Breast epithelium (tissue), 4 donors: ENCODE measurements at regions not wholly inside any gene's neighbourhood (a gene's known extent, or its start where the extent isn't known, plus 50 kb on each side); places are given as distances from the start of the nearest gene placed in this dataset.

Experiments
- DNase-seq, 2 donors: peaks; one replicate each; pipeline ENCODE4 v3.0.0-alpha.2; 2019; ENCODE audit warnings: low spot score in 2 of 2
- H3K27ac ChIP-seq, 2 donors: fragments of 200-600 bp; sonication (generic) in 1 of 2; one replicate each; pipeline ENCODE4 v1.5.1; 2016 to 2019; ENCODE audit warnings: mild to moderate bottlenecking in 1 of 2
- H3K27me3 ChIP-seq, 2 donors: fragments of 200-600 bp; sonication (generic) in 1 of 2; one replicate each; pipeline versions ENCODE4 v1.5.1 to v1.6.0; 2017 to 2019; ENCODE audit warnings: control low read depth in 1 of 2, mild to moderate bottlenecking in 1 of 2
- H3K36me3 ChIP-seq: fragments of 200-600 bp; one replicate; pipeline ENCODE4 v1.5.1; 2019
- H3K4me1 ChIP-seq, 2 donors: fragments of 200-600 bp; sonication (generic); one replicate each; pipeline ENCODE4 v1.5.1; 2016 to 2019; ENCODE audit warnings: control low read depth in 1 of 2
- H3K4me3 ChIP-seq, 3 donors: fragments of 200-600 bp; sonication (generic); 1 replicate in 2 of 3; 2 replicates in 1 of 3; pipeline ENCODE4 v1.5.1; 2016 to 2019; ENCODE audit warnings: mild to moderate bottlenecking in 3 of 3, moderate library complexity in 2 of 3
- H3K9me3 ChIP-seq, 2 donors: fragments of 200-600 bp; sonication (generic) in 1 of 2; one replicate each; pipeline ENCODE4 v1.5.1; 2016 to 2019; ENCODE audit warnings: control low read depth in 1 of 2
- POLR2A ChIP-seq: fragments of 450-650 bp; IDR thresholded peaks from one replicate; pipeline ENCODE4 v1.6.1; 2016; ENCODE audit warnings: antibody characterized with exemption, mild to moderate bottlenecking, moderate library complexity
- POLR2AphosphoS5 ChIP-seq, 3 donors: sonication (generic); formaldehyde crosslinking; IDR thresholded peaks; one replicate each; pipeline ENCODE4 v1.6.1; 2017; ENCODE audit warnings: antibody characterized with exemption in 3 of 3
- intact Hi-C: fragments of 100-400 bp; cut with DNase I; formaldehyde crosslinking; loops from one replicate; pipeline ENCODE4 v1.15.1; 2023; ENCODE audit warnings: low total_unique reads
- TF ChIP-seq, protein P1 (sequence below), 3 donors: fragments of 450-650 bp; IDR thresholded peaks; one replicate each; pipeline ENCODE4 v1.5.1; 2016 to 2017; ENCODE audit warnings: antibody characterized with exemption in 3 of 3, mild to moderate bottlenecking in 3 of 3, moderate library complexity in 3 of 3

DNA sequence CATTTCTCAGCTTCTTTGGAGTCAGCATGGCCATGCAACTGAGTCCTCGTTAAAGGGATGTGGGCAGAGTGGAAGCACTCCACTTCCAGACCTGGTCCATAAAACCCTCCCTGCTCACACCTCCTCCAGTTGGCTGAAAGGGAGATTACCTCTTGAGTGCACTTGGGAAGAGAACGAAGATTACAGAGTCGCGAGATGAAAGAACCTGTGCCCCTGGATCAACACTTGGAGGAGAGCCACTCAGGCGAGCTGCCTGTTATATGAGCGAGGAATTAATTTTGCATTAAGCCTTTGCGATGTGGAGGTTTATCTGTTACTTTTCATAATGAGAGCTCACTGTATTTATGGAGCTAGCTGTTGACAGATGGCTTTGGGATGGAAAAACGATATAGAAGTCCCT is 147.9 kb downstream of the MAF start:
- no peaks in the 10 kb centered on the region for H3K36me3 ChIP-seq
- intact Hi-C loops: no loop called here

DNA sequence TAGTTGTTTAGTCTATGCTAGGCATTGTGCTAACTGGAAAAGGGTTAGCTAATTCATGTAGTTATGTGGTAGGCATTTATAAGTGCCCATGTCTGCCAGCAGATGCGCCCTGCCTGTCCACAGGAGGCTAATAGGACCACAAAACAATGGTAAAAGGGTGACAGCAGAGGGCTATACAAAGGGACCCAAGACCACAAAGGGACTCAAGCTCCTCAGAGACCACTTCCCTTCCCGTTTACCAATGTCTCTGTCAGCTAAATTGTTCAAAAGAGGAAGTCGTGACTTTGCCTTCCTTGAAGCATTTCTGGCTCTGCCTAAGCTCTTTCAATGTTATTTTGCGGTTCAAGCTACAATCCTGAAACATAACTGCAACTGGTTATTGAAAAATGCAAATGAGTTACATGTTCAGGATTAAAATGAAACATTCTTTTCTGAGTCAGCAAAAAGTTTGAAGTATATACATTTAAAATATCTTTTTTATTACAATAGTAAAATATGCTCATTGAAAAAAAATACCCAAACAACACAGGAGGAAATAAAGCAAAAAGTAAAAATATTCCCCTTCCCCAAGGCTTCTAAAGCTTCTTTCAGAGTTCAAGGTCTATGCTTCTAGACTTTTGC is 149.2 kb downstream of the MAF start:
- no peaks in the 10 kb centered on the region for H3K9me3 ChIP-seq
- no peaks in the 10 kb centered on the region for H3K27me3 ChIP-seq
- intact Hi-C loops: no loop called here
- no peaks in the 10 kb centered on the region for H3K4me1 ChIP-seq
- no peak for TF ChIP-seq POLR2AphosphoS5 (IDR thresholded peaks at IDR 0.05)
- TF ChIP-seq, protein P1, sequence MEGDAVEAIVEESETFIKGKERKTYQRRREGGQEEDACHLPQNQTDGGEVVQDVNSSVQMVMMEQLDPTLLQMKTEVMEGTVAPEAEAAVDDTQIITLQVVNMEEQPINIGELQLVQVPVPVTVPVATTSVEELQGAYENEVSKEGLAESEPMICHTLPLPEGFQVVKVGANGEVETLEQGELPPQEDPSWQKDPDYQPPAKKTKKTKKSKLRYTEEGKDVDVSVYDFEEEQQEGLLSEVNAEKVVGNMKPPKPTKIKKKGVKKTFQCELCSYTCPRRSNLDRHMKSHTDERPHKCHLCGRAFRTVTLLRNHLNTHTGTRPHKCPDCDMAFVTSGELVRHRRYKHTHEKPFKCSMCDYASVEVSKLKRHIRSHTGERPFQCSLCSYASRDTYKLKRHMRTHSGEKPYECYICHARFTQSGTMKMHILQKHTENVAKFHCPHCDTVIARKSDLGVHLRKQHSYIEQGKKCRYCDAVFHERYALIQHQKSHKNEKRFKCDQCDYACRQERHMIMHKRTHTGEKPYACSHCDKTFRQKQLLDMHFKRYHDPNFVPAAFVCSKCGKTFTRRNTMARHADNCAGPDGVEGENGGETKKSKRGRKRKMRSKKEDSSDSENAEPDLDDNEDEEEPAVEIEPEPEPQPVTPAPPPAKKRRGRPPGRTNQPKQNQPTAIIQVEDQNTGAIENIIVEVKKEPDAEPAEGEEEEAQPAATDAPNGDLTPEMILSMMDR (IDR thresholded peaks at IDR 0.05): no peak
- TF ChIP-seq POLR2A: no peak
- H3K36me3 ChIP-seq: no peaks in the 10 kb centered on the region
- DNase-seq: no peak
- no peak overlapping the region for H3K4me3 ChIP-seq
- H3K27ac ChIP-seq: no peak overlapping the region

More for the DNA sequence above, 147.9 kb downstream of the MAF start:
- Histone ChIP-seq H3K4me1 (no peaks in the 10 kb centered on the region), H3K9me3 (no peaks in the 10 kb centered on the region), H3K27me3 (no peaks in the 10 kb centered on the region), H3K4me3 (no peak overlapping the region), H3K27ac (no peak overlapping the region)
- DNase-seq: no peak
- TF ChIP-seq, protein P1 (IDR thresholded peaks at IDR 0.05): no peak

DNA sequence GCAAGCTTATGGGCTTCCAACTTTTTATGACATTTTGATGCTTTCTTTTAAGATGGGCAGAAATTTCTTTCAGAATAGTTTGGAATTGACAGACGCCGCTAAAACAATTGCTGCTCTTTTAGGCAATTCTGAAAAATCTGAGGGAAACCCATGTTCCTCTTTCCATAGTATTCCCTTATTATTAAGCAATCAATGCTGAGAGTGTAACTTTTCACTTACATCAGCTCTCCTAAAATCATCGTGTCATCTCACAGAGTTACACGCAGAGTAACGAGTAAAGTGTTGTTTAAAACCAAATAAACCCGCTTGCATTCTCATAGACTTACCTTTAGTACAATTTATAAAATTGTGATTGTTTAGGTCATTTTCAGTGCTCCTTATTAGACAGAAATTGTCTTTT is 150.6 kb downstream of the MAF start:
- TF ChIP-seq POLR2AphosphoS5 (IDR thresholded peaks at IDR 0.05) (no peak), POLR2A (no peak)
- TF ChIP-seq, protein P1 (IDR thresholded peaks at IDR 0.05): no peak
- intact Hi-C loops: loop anchor here (5.0 kb wide), 1 partner anchor 843 kb away; no protein-coding TSS in a partner anchor

DNA sequence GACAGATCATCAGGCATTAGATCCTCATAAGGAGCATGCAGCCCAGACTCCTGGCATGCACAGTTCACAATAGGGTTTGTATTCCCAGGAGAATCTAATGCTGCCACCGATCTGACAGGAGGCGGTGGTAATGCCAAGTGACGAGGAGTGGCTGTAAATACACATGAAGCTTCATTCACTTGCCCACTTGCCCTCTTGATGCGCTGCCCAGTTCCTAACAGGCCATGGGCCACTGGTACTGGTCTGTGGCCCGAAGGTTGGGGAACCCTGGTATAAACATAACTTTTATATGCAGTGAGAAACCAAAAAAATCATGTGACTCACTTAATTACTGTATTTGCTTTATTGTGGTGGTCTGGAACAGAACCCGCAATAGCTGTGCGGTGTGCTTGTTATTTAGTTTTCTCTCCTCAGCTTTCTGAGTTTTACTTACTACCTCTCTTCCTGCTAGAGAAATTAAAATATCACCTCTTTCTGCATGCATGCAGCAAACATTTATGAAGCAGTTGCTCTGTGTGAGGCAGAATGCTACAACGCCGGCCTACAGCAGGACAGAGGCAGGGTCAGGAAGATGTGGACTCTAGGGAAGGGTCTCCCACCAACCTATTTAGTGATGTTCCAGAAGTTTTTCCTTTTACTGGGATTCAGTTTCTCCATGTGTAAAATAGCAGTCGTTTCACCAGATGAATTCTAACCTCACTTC is 151.3 kb downstream of the MAF start:
- TF ChIP-seq POLR2A (no peak), POLR2AphosphoS5 (IDR thresholded peaks at IDR 0.05) (no peak)
- TF ChIP-seq, protein P1 (IDR thresholded peaks at IDR 0.05): no peak
- no peaks in the 10 kb centered on the region for H3K9me3 ChIP-seq
- no peaks in the 10 kb centered on the region for H3K4me1 ChIP-seq
- no peak overlapping the region for H3K27ac ChIP-seq
- H3K36me3 ChIP-seq: no peaks in the 10 kb centered on the region
- intact Hi-C loops: loop anchor here (5.0 kb wide), 1 partner anchor 842 kb away; no protein-coding TSS in a partner anchor
- no peak for DNase-seq
- no peak overlapping the region for H3K4me3 ChIP-seq
- no peaks in the 10 kb centered on the region for H3K27me3 ChIP-seq

More for the DNA sequence above, 150.6 kb downstream of the MAF start:
- no peak overlapping the region for H3K4me3 ChIP-seq
- no peak for DNase-seq
- H3K27me3 ChIP-seq: no peaks in the 10 kb centered on the region
- no peaks in the 10 kb centered on the region for H3K9me3 ChIP-seq
- no peak overlapping the region for H3K27ac ChIP-seq
- no peaks in the 10 kb centered on the region for H3K36me3 ChIP-seq
- no peaks in the 10 kb centered on the region for H3K4me1 ChIP-seq

DNA sequence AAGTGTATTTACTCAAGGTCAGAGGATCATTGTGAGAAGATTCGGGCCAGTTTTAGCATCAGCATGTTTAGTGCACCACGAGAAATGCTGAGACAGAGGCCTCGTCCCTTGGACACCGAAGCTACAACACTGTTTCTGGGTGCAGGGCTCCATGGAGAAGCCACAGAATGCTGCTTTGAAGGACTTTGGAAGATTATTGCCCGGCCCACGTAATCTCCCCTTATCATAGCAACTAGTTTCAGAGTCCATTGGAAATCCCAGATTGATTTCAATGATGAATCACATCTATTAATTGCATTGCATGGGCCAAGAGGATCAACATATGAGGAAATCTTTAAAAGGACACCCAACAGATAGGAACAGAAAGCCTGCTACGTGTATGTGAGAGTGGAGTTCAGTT is 156.0 kb downstream of the MAF start:
- Histone ChIP-seq H3K4me3 (no peak overlapping the region), H3K27ac (no peak overlapping the region), H3K4me1 (no peaks in the 10 kb centered on the region), H3K36me3 (no peaks in the 10 kb centered on the region), H3K9me3 (no peaks in the 10 kb centered on the region), H3K27me3 (no peaks in the 10 kb centered on the region)
- intact Hi-C loops: no loop called here
- TF ChIP-seq, protein P1 (IDR thresholded peaks at IDR 0.05): no peak
- TF ChIP-seq POLR2A: no peak
- TF ChIP-seq POLR2AphosphoS5 (IDR thresholded peaks at IDR 0.05): no peak
- DNase-seq: no peak
